GM18520 (cell line): ENCODE measurements at regions not wholly inside any gene's neighbourhood (a gene's known extent, or its start where the extent isn't known, plus 50 kb on each side); places are given as distances from the start of the nearest gene placed in this dataset.

Experiments
- ATAC-seq: cut with Tn5 transposase; IDR thresholded peaks from one replicate; pipeline ENCODE4 v1.9.1; 2021; ENCODE audit not compliant: unreplicated experiment

GRCh38 chr18:40612356-40612755 is 1342.7 kb upstream of the PIK3C3 start:
- ATAC-seq = no peak

GRCh38 chr18:40608226-40608625 is 1346.8 kb upstream of the PIK3C3 start:
- ATAC-seq = no peak

GRCh38 chr18:40607542-40608148 is 1347.4 kb upstream of the PIK3C3 start:
- no peak for ATAC-seq

- ATAC-seq = no peak
Measured at GRCh38 chr18:40606996-40607395, 1348.0 kb upstream of the PIK3C3 start.

- ATAC-seq = no peak
Measured at GRCh38 chr18:40583671-40584070, 1371.4 kb upstream of the PIK3C3 start.

- ATAC-seq = no peak
Measured at GRCh38 chr18:40582105-40582504, 1372.9 kb upstream of the PIK3C3 start.

GRCh38 chr18:40577981-40578365 is 1377.1 kb upstream of the PIK3C3 start:
- ATAC-seq = no peak

- ATAC-seq = no peak
Measured at GRCh38 chr18:40577239-40577980, 1377.6 kb upstream of the PIK3C3 start.

- ATAC-seq = no peak
Measured at GRCh38 chr18:40576507-40577115, 1378.4 kb upstream of the PIK3C3 start.

- no peak for ATAC-seq
Measured at GRCh38 chr18:40570615-40571014, 1384.4 kb upstream of the PIK3C3 start.

GRCh38 chr18:40569605-40570004 is 1385.4 kb upstream of the PIK3C3 start:
- ATAC-seq = no peak

GRCh38 chr18:40566510-40566844 is 1388.6 kb upstream of the PIK3C3 start:
- ATAC-seq = no peak

GRCh38 chr18:40565805-40566509 is 1389.1 kb upstream of the PIK3C3 start:
- no peak for ATAC-seq

- ATAC-seq = no peak
Measured at GRCh38 chr18:40559556-40559955, 1395.5 kb upstream of the PIK3C3 start.

- no peak for ATAC-seq
Measured at GRCh38 chr18:40558706-40559392, 1396.2 kb upstream of the PIK3C3 start.

GRCh38 chr18:40555914-40556313 is 1399.1 kb upstream of the PIK3C3 start:
- ATAC-seq = no peak

- no peak for ATAC-seq
Measured at GRCh38 chr18:40553029-40553428, 1402.0 kb upstream of the PIK3C3 start.

GRCh38 chr18:40546875-40547274 is 1408.2 kb upstream of the PIK3C3 start:
- no peak for ATAC-seq

GRCh38 chr18:40534723-40535122 is 1420.3 kb upstream of the PIK3C3 start:
- no peak for ATAC-seq

- ATAC-seq = no peak
Measured at GRCh38 chr18:40532046-40532445, 1423.0 kb upstream of the PIK3C3 start.

- ATAC-seq = no peak
Measured at GRCh38 chr18:40531051-40531450, 1424.0 kb upstream of the PIK3C3 start.
